Mucosa of descending colon (tissue), 3 donors: ENCODE measurements at regions not wholly inside any gene's neighbourhood (a gene's known extent, or its start where the extent isn't known, plus 50 kb on each side); places are given as distances from the start of the nearest gene placed in this dataset.
"Not testable (repeated sequence)": the region's sequence is repeated elsewhere in the genome, so short reads cannot be mapped to it uniquely, and the experiment has no call there.

Experiments
- ATAC-seq: fragments of 200-7000 bp; cut with Tn5 transposase; one replicate; pipeline ENCODE4 v1.9.1; 2020; ENCODE audit warnings: mild to moderate bottlenecking, moderate library complexity
- DNase-seq, 3 donors: peaks; one replicate each; pipeline ENCODE4 v3.0.0-alpha.2; 2020
- H3K36me3 ChIP-seq: fragments of 200-600 bp; one replicate; pipeline ENCODE4 v1.8.0; 2021; ENCODE audit warnings: low read depth, mild to moderate bottlenecking
- H3K4me1 ChIP-seq: fragments of 200-600 bp; one replicate; pipeline ENCODE4 v1.8.0; 2021; ENCODE audit warnings: low read depth, mild to moderate bottlenecking
- H3K4me3 ChIP-seq: fragments of 200-600 bp; one replicate; pipeline ENCODE4 v1.8.0; 2021; ENCODE audit warnings: mild to moderate bottlenecking
- H3K9me3 ChIP-seq: fragments of 200-600 bp; one replicate; pipeline ENCODE4 v1.8.0; 2021; ENCODE audit warnings: mild to moderate bottlenecking
- CTCF ChIP-seq: fragments of 200-600 bp; IDR thresholded peaks from one replicate; pipeline ENCODE4 v1.8.0; 2022; ENCODE audit warnings: antibody characterized with exemption, mild to moderate bottlenecking
- intact Hi-C, 2 donors: fragments of 100-400 bp; cut with DNase I in 1 of 2; cut with micrococcal nuclease in 1 of 2; formaldehyde crosslinking; loops; one replicate each; pipeline versions ENCODE4 v1.11.0 to v1.11.1; 2022; cut with DNase I, micrococcal nuclease
- donor health status: DM: no; HTN: no; CAD: no; lungs with moderate emphysema.
- donor health status: DM: no; HTN: no; CAD: no.
- donor health status: DM: no; HTN: yes; CAD: no.

DNA sequence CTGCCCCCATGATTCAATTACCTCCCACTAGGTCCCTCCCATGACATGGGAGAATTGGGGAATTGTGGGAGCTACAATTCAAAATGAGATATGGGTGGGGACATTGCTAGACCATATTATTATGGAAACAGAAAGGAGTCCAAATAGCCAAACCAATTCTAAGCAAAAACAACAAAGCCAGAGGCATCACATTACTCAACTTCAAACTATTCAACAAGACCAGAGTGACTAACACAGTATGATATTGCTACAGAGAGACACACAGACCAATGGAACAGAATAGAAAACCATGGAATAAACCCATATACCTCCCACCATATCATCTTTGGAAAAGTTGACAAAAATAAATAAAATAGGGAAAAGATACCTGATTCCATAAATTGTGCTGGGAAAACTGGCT lies 710.5 kb upstream of the CDH9 start:
- no peaks in the 10 kb centered on the region for H3K4me1 ChIP-seq
- TF ChIP-seq CTCF: no peak
- H3K4me3 ChIP-seq: no peak overlapping the region
- H3K36me3 ChIP-seq: no peaks in the 10 kb centered on the region
- no peak for DNase-seq
- no peak for ATAC-seq
- peaks cover 59% of the 10 kb centered on the region for H3K9me3 ChIP-seq
- intact Hi-C loops: no loop called here

DNA sequence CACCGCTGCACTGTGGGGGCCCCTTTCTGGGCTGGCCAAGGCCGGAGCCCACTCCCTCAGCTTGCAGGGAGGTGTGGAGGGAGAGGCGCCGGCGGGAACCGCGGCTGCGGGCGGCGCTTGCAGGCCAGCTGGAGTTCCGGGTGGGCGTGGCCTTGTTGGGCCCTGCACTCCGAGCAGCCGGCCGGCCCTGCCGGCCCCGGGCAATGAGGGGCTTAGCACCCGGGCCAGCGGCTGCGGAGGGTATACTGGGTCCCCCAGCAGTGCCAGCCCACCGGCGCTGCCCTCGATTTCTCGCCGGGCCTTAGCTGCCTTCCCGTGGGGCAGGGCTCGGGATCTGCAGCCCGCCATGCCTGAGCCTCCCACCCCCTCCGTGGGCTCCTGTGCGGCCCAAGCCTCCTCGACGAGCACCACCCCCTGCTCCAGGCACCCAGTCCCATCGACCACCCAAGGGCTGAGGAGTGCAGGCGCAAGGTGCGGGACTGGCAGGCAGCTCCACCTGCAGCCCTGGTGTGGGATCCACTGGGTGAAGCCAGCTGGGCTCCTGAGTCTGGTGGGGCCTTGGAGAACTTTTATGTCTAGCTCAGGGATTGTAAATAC lies 705.1 kb upstream of the CDH9 start:
- intact Hi-C loops, ATAC-seq, H3K4me1 ChIP-seq, H3K4me3 ChIP-seq, H3K36me3 ChIP-seq: not testable (repeated sequence)
- DNase-seq: peak in 1 of 3 donors; percentile 35
- peaks cover 54% of the 10 kb centered on the region for H3K9me3 ChIP-seq

DNA sequence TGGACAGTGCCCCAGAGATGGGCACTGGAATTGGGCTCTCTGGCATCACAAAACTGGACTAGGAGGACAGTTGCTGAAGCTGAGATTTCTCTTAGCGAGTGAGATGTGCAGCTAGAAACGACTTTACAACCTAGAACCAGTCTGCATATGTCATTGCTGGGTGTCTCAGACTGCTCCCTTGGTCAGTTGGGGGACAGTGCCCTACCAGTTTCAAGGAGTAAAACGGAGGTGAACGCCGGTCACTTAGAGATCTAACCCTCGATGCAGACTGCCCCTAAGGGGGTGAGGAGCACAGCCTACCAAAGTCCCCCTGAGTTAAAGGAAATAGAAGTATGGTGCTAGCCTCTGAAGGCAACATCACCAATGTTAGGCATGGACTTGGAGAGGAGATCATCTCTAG lies 704.4 kb upstream of the CDH9 start:
- ATAC-seq: no peak
- Histone ChIP-seq H3K36me3 (no peaks in the 10 kb centered on the region), H3K4me1 (no peaks in the 10 kb centered on the region), H3K9me3 (peaks cover 48% of the 10 kb centered on the region), H3K4me3 (no peak overlapping the region)
- DNase-seq: no peak
- intact Hi-C loops: no loop called here
- no peak for TF ChIP-seq CTCF

DNA sequence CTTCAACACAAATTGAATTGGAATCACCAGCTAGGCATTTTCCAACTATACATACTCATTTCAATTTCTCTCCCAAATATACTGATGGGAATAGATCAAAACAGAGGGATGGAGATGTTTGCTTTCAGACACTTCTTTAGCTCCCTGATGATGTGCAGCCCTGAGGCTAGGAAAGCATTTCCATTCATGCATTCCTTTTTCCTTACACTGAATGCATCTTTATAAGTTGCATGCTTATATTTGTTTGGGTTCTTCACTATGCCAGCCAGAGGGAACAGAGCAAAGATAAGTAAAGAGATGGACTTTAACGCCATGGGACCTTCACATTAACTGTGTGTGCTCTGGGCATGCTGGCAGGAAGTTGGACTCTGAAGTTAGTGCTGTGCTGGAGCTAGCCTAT lies 696.5 kb upstream of the CDH9 start:
- ATAC-seq (no peak), DNase-seq (no peak)
- intact Hi-C loops: no loop called here
- Histone ChIP-seq H3K4me1 (no peaks in the 10 kb centered on the region), H3K9me3 (peaks cover 24% of the 10 kb centered on the region), H3K4me3 (no peak overlapping the region), H3K36me3 (no peaks in the 10 kb centered on the region)
- no peak for TF ChIP-seq CTCF

DNA sequence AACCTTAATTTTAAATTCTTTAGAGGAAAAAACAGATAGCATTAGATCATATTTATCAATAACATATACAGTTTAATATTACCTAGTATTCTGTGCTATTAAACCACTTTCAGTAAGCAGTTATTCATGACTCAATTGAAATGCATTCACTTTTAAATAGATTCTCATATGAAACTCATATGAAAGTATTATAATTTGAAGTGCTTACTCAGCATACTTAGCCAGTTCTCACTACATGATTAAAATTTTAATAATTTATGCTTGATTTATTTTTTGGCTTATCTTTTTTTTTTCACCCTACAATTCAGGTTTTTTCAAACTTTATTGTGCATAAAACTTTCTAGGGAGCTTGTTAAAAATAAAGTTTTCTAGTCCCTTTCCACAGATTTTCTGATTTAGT lies 694.9 kb upstream of the CDH9 start:
- Histone ChIP-seq H3K4me3 (no peak overlapping the region), H3K9me3 (peaks cover 27% of the 10 kb centered on the region), H3K4me1 (no peaks in the 10 kb centered on the region), H3K36me3 (no peaks in the 10 kb centered on the region)
- DNase-seq: no peak
- intact Hi-C loops: no loop called here
- no peak for ATAC-seq
- no peak for TF ChIP-seq CTCF

DNA sequence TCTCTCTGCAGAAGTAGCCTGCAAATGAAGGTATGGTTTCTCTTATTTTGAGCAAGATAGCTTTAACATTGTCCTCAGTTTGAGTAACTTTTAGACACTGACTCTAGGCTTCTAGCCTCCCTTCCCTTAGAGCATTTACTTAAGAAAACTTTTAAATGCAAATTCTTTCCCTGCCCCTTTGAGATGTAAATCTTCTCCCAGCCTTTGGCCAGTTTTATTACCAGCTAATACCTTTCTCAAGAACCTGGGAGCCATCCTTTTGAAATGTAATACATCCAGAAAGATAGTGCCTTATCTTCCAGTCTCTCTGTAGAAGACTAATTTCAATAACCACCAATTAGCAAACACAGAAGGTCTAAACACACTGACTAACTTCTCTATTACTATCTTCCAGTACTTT lies 688.9 kb upstream of the CDH9 start:
- Histone ChIP-seq H3K9me3 (peaks cover 35% of the 10 kb centered on the region), H3K36me3 (no peaks in the 10 kb centered on the region), H3K4me3 (no peak overlapping the region), H3K4me1 (no peaks in the 10 kb centered on the region)
- intact Hi-C loops: no loop called here
- TF ChIP-seq CTCF: no peak
- DNase-seq: no peak
- no peak for ATAC-seq
